CD4-positive, alpha-beta T cell treated with Interferon gamma for 1 hour (primary cell): ENCODE measurements at regions not wholly inside any gene's neighbourhood (a gene's known extent, or its start where the extent isn't known, plus 50 kb on each side); places are given as distances from the start of the nearest gene placed in this dataset.

ENCODE experiments used
- DNase-seq: peaks from one replicate; pipeline ENCODE4 v3.0.0-alpha.2; 2020

GRCh38 chr10:10794046-10794445, 223.6 kb upstream of the CELF2 start:
- no peak for DNase-seq

GRCh38 chr10:10794791-10795191, 222.9 kb upstream of the CELF2 start:
- DNase-seq = no peak

GRCh38 chr10:10796061-10796773, 221.5 kb upstream of the CELF2 start:
- DNase-seq = no peak

- DNase-seq = no peak
These were observed 220.8 kb upstream of the CELF2 start for GRCh38 chr10:10796774-10797415.

- no peak for DNase-seq
These were observed 220.2 kb upstream of the CELF2 start for GRCh38 chr10:10797513-10797912.

GRCh38 chr10:10798102-10798863, 219.4 kb upstream of the CELF2 start:
- DNase-seq = no peak

- DNase-seq = no peak
These were observed 218.8 kb upstream of the CELF2 start for GRCh38 chr10:10798864-10799192.

GRCh38 chr10:10800961-10801360, 216.7 kb upstream of the CELF2 start:
- no peak for DNase-seq

- DNase-seq = no peak
These were observed 214.4 kb upstream of the CELF2 start for GRCh38 chr10:10803278-10803677.

- DNase-seq = no peak
These were observed 213.6 kb upstream of the CELF2 start for GRCh38 chr10:10804061-10804460.

- DNase-seq = no peak
These were observed 212.5 kb upstream of the CELF2 start for GRCh38 chr10:10804998-10805740.

GRCh38 chr10:10807106-10807505, 210.6 kb upstream of the CELF2 start:
- DNase-seq = no peak

- DNase-seq = no peak
These were observed 206.1 kb upstream of the CELF2 start for GRCh38 chr10:10811562-10811961.

GRCh38 chr10:10813656-10814055, 204.0 kb upstream of the CELF2 start:
- no peak for DNase-seq

GRCh38 chr10:10814069-10814468, 203.6 kb upstream of the CELF2 start:
- DNase-seq = no peak

- DNase-seq = no peak
These were observed 201.2 kb upstream of the CELF2 start for GRCh38 chr10:10816447-10816846.

- no peak for DNase-seq
These were observed 200.1 kb upstream of the CELF2 start for GRCh38 chr10:10817609-10818008.

GRCh38 chr10:10818082-10818481, 199.6 kb upstream of the CELF2 start:
- DNase-seq = no peak

GRCh38 chr10:10819206-10819856, 198.3 kb upstream of the CELF2 start:
- no peak for DNase-seq

GRCh38 chr10:10821926-10822325, 195.7 kb upstream of the CELF2 start:
- DNase-seq = no peak

GRCh38 chr10:10824591-10825148, 193.0 kb upstream of the CELF2 start:
- no peak for DNase-seq

GRCh38 chr10:10826125-10826524, 191.5 kb upstream of the CELF2 start:
- DNase-seq = no peak

GRCh38 chr10:10828623-10829022, 189.0 kb upstream of the CELF2 start:
- DNase-seq = no peak
